Skin epidermis (tissue), 12 donors: ENCODE measurements at regions not wholly inside any gene's neighbourhood (a gene's known extent, or its start where the extent isn't known, plus 50 kb on each side); places are given as distances from the start of the nearest gene placed in this dataset.

Experiments
- H3K27ac ChIP-seq, 21 experiments: fragments of 200-600 bp; sonication (generic) in 11 of 21; one replicate each; pipeline ENCODE4 v1.5.0; 2020; ENCODE audit warnings: mild to moderate bottlenecking in 3 of 21, inconsistent platforms in 2 of 21, moderate library complexity in 2 of 21
- H3K4me3 ChIP-seq, 7 experiments: fragments of 200-600 bp; sonication (generic) in 2 of 7; one replicate each; pipeline ENCODE4 v1.5.0; 2020; ENCODE audit warnings: inconsistent platforms in 2 of 7, mild to moderate bottlenecking in 2 of 7, moderate library complexity in 1 of 7

- Histone ChIP-seq H3K4me3 (no peak overlapping the region), H3K27ac (peak overlapping the region in 1 of 21 experiments; percentile 66)
These were observed 206.0 kb downstream of the SETD4 start for GRCh38 chr21:35854281-35854680.

DNA sequence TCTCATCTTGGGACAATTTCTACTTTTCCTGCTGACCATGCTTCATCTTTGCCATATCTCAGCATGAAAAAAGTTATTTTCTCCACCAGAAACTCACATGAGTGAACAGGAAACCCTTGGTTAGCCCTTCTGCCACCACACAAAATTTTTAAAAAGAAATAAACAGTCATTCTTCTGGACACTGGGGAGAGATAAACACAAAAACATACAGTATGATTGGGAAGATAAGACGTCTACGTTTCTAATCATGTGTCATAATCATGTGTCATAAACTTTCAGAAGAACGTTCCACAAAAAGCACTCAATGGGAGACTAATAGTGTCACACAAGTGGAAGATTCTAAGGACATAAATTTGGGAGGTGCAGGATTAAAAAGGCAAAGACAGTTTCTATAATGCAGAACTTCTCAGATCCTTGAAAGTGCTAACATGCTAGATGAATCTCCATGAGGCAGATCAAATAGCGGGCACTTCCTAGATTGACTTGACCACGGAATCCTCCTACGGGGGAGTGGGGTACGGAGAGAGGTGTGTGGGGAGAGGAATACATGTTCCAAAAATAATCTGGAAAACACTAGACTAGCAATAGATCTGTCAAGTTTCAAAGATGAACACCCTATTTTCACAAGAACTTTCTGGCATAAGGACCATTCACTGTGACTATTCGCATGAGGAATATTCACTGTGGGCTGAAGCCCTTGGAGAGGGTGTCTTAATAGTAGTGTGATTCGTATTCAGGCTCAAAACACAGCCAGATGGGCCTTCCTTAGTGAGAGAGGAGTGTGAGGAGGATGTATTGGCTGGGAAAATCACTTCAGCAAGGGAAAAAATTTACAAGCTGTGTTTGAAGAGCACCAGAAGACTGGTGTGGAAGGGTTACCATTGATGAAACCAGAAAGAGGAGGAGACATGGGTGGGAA lies 206.7 kb downstream of the SETD4 start:
- peak overlapping the region in 3 of 21 experiments; percentile 11 to 66 (median 59) for H3K27ac ChIP-seq

GRCh38 chr21:35852820-35853219 lies 207.5 kb downstream of the SETD4 start:
- peak overlapping the region in 3 of 21 experiments; percentile 2 to 66 (median 59) for H3K27ac ChIP-seq

More for the DNA sequence above, 206.7 kb downstream of the SETD4 start:
- no peak overlapping the region for H3K4me3 ChIP-seq

DNA sequence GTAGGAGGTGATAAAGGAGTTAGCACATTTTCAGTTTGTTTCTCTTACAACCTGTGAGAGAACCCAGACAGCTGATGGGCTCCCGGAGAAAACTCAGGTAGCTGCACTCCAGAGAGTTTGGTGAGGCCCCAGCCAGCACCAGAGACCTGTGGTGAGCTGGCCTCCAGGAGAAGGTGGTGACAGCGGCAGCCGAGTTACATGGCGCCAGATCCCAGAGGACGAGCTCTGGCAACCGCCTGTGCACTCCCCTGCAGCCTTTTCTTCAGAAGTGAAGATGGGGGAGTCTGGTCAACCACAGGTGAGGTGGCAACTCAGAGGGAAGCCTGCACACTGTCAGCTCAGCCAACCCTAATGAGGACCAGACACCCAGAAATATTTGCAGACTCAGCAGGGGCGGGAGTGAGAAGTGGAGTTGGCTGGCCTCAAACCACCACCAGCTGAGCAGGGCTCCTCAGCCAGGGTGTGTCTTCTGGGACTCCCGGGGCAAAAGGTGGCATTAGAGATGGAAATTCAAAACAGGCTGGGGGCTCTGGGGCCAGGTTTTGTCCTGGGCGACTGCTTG lies 209.7 kb downstream of the SETD4 start:
- H3K27ac ChIP-seq, result peak overlapping the region in 16 of 21 experiments; percentile 0 to 73 (median 58)
- H3K4me3 ChIP-seq, result no peak overlapping the region

More at GRCh38 chr21:35852820-35853219, 207.5 kb downstream of the SETD4 start:
- H3K4me3 ChIP-seq, result no peak overlapping the region

DNA sequence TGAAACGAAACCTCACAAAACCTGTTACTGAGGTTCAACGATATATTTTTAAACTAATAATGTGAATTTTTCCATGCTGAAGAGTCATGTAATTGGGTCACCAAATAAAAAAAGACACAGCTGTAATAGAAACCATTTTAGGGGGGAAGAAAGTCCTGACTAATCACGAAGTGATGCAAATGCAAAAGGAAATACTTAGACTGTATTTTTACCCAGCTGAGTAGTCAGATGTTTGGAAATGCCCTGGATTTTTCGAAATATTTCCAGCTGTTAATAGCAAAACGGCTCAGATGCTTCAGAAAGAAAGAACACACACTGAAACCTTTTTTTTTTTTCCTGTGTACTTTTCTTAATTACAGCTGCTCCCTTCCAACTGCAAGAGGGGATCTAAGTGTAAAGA lies 210.3 kb downstream of the SETD4 start:
- Histone ChIP-seq H3K27ac (peak overlapping the region in 11 of 21 experiments; percentile 22 to 73 (median 58)), H3K4me3 (no peak overlapping the region)

- peak overlapping the region in 8 of 21 experiments; percentile 4 to 65 (median 36) for H3K27ac ChIP-seq
- H3K4me3 ChIP-seq, result no peak overlapping the region
These were observed 211.2 kb downstream of the SETD4 start for GRCh38 chr21:35849144-35849543.

- H3K4me3 ChIP-seq, result no peak overlapping the region
- H3K27ac ChIP-seq, result peak overlapping the region in 10 of 21 experiments; percentile 11 to 79 (median 36)
These were observed 216.2 kb downstream of the SETD4 start for GRCh38 chr21:35843911-35844667.

GRCh38 chr21:35840949-35841348 lies 219.4 kb downstream of the SETD4 start:
- H3K27ac ChIP-seq, result no peak overlapping the region
- no peak overlapping the region for H3K4me3 ChIP-seq

- peak overlapping the region in 1 of 21 experiments; percentile 11 for H3K27ac ChIP-seq
These were observed 220.0 kb downstream of the SETD4 start for GRCh38 chr21:35840197-35840799.

GRCh38 chr21:35838987-35839763 lies 221.2 kb downstream of the SETD4 start:
- peak overlapping the region in 1 of 21 experiments; percentile 11 for H3K27ac ChIP-seq

More at GRCh38 chr21:35840197-35840799, 220.0 kb downstream of the SETD4 start:
- H3K4me3 ChIP-seq, result no peak overlapping the region

GRCh38 chr21:35838350-35838749 lies 222.0 kb downstream of the SETD4 start:
- H3K4me3 ChIP-seq, result no peak overlapping the region
- H3K27ac ChIP-seq, result no peak overlapping the region

More at GRCh38 chr21:35838987-35839763, 221.2 kb downstream of the SETD4 start:
- H3K4me3 ChIP-seq, result no peak overlapping the region

DNA sequence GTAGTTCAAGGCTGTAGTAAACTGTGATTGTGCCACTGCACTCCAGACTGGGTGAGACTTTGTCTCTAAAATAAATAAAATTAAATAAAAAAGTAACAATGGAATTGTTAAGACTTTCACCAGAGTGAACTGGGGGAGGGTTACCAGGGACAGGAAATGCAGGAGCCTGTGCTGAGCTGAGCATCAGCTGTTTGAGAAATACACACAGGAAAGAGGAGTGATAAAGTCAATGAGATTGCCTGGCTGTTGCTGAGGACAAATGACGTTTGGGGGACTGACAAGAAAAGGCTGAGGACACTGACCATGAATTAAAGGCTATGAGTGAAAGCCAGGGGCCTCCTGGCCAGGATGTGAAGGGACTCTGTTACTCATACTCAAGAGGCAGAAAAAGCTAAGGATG lies 226.3 kb downstream of the SETD4 start:
- Histone ChIP-seq H3K4me3 (no peak overlapping the region), H3K27ac (no peak overlapping the region)

GRCh38 chr21:35833388-35833787 lies 226.9 kb downstream of the SETD4 start:
- no peak overlapping the region for H3K4me3 ChIP-seq
- no peak overlapping the region for H3K27ac ChIP-seq

- Histone ChIP-seq H3K27ac (no peak overlapping the region), H3K4me3 (no peak overlapping the region)
These were observed 229.1 kb downstream of the SETD4 start for GRCh38 chr21:35831230-35831629.

DNA sequence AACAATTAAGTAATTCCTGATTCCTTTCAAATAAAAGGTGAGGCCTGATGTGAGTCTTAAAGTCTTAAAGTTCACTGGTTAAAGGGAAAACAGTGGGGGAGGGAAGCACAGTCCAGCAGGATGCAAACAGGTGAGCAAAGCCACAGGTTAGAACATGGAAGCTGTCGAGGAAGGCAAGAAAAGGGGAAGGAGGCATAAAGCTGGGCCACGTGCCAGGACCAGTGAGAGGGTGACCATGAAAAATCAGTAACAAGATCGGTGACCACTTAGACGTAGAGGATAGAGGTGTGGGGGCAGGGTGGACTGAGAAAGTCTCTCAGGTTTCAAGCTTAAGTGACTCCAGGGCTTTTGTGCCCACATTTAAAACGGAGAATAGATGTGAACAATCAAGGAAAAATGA lies 231.3 kb downstream of the SETD4 start:
- Histone ChIP-seq H3K4me3 (no peak overlapping the region), H3K27ac (no peak overlapping the region)

- Histone ChIP-seq H3K27ac (no peak overlapping the region), H3K4me3 (no peak overlapping the region)
These were observed 232.2 kb downstream of the SETD4 start for GRCh38 chr21:35828161-35828560.

DNA sequence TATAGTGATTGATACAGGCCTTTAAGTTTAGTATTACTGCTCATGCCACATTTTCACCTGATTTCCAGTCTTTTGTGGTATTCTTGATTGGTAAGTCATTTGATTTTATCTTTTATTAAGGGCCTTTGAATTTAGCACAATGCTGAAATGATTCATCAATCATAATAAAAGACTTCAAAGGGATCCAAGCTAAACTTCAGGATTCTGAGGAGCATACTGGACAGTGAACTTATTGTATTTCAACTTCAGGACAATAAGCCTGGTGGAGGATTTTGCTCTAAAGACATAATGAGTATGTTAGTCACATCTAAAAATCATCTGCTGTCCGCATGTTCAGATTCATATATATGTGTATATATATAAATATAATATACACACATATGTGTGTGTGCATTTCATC lies 233.3 kb downstream of the SETD4 start:
- H3K4me3 ChIP-seq, result no peak overlapping the region
- H3K27ac ChIP-seq, result no peak overlapping the region

DNA sequence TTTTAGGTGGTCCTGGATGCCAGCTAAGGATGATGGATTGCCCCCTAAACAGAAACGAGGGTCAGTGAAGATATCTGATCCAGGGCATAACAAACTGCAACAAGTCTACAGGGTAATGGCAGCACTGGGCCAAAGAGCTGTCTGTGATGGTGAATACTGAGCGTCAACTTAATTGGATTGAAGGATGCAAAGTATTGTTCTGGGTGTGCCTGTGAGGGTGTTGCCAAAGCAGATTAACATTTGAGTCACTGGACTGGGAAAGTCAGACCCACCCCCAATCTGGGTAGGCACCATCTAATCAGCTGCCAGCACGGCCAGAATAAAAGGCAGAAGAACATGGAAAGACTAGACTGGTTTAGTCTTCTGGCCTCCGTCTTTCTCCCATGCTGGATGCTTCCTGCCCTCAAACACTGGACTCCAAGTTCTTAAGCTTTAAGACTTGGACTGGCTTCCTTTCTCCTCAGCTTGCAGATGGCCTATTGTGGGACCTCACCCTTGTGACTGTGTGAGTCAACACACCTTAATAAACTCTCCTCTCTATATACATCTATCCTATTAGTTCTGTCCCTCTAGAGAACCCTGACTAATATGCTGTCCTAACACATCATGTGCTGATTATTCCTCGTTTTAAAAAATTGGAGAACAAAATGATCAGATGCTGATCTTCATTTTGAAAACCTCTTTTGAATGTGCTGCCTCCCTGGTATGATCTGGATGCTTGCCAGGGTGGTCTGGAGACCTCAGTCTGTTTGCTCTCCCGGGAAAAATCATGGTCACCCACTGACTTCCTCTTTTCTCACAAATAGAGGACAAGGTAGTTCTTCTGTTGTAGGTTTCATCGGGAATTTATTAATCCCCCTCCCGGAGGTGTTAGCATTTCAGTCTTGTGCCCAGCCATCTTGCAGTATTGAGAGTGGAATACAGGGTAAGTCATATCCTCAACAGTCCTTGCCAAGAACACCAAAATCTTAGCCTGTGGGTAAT lies 234.7 kb downstream of the SETD4 start:
- no peak overlapping the region for H3K27ac ChIP-seq

More for the DNA sequence above, 234.7 kb downstream of the SETD4 start:
- H3K4me3 ChIP-seq, result no peak overlapping the region
